Astrocyte (in vitro differentiated cells and primary cell): ENCODE measurements at regions not wholly inside any gene's neighbourhood (a gene's known extent, or its start where the extent isn't known, plus 50 kb on each side); places are given as distances from the start of the nearest gene placed in this dataset.

ENCODE experiments used
- DNase-seq: peaks from one replicate; pipeline ENCODE4 v3.0.0-alpha.2; 2010; ENCODE audit warnings: low read depth
- FAIRE-seq: peaks from 2 replicates; lab custom pipeline; 2011; peaks lifted over from hg19 to GRCh38; lab: Jason Lieb, UNC
- H2AFZ ChIP-seq: 2 replicates; pipeline ENCODE4 v1.6.0; 2012; ENCODE audit warnings: low read depth, low read length, inconsistent platforms
- H3K27ac ChIP-seq: 2 replicates; pipeline ENCODE4 v1.5.1; 2011; ENCODE audit warnings: low read depth, low read length, inconsistent platforms
- H3K27me3 ChIP-seq: 2 replicates; pipeline ENCODE4 v1.6.0; 2011; ENCODE audit warnings: low read length, inconsistent platforms; ENCODE audit not compliant: insufficient read depth
- H3K36me3 ChIP-seq: 2 replicates; pipeline ENCODE4 v1.5.1; 2011; ENCODE audit warnings: low read length, inconsistent platforms; ENCODE audit not compliant: insufficient read depth
- H3K4me1 ChIP-seq: 2 replicates; pipeline ENCODE4 v1.5.1; 2011; ENCODE audit warnings: low read length, inconsistent platforms; ENCODE audit not compliant: insufficient read depth
- H3K4me2 ChIP-seq: 2 replicates; pipeline ENCODE4 v1.6.0; 2012; ENCODE audit warnings: low read length, inconsistent platforms
- H3K4me3 ChIP-seq: 2 replicates; pipeline ENCODE4 v1.5.1; 2011; ENCODE audit warnings: low read depth, mild to moderate bottlenecking, low read length, inconsistent platforms; ENCODE audit not compliant: insufficient read depth
- H3K79me2 ChIP-seq: 2 replicates; pipeline ENCODE4 v1.6.0; 2012; ENCODE audit warnings: mild to moderate bottlenecking, low read length, inconsistent platforms; ENCODE audit not compliant: insufficient read depth
- H3K9ac ChIP-seq: 2 replicates; pipeline ENCODE4 v1.6.0; 2012; ENCODE audit warnings: mild to moderate bottlenecking, low read length, inconsistent platforms
- H3K9me3 ChIP-seq: 2 replicates; pipeline ENCODE4 v1.5.1; 2012; ENCODE audit warnings: low read depth, mild to moderate bottlenecking, low read length, inconsistent platforms; ENCODE audit not compliant: insufficient read depth
- H4K20me1 ChIP-seq: 2 replicates; pipeline ENCODE4 v1.6.0; 2012; ENCODE audit warnings: low read length, inconsistent platforms; ENCODE audit not compliant: insufficient read depth
- H3K27ac Mint-ChIP-seq: one replicate; pipeline ENCODE4 v1.8.0; 2021; ENCODE audit warnings: mild to moderate bottlenecking, mixed read lengths; ENCODE audit not compliant: unreplicated experiment
- H3K27me3 Mint-ChIP-seq: one replicate; pipeline ENCODE4 v1.8.0; 2021; ENCODE audit warnings: low read depth, mixed read lengths; ENCODE audit not compliant: unreplicated experiment
- H3K36me3 Mint-ChIP-seq: one replicate; pipeline ENCODE4 v1.8.0; 2021; ENCODE audit warnings: low read depth, mixed read lengths; ENCODE audit not compliant: unreplicated experiment
- H3K4me1 Mint-ChIP-seq: one replicate; pipeline ENCODE4 v1.8.0; 2021; ENCODE audit warnings: low read depth, mixed read lengths; ENCODE audit not compliant: unreplicated experiment
- H3K4me3 Mint-ChIP-seq: one replicate; pipeline ENCODE4 v1.8.0; 2021; ENCODE audit warnings: mild to moderate bottlenecking, moderate library complexity, mixed read lengths; ENCODE audit not compliant: unreplicated experiment
- H3K9me3 Mint-ChIP-seq: one replicate; pipeline ENCODE4 v1.8.0; 2021; ENCODE audit warnings: mild to moderate bottlenecking, mixed read lengths; ENCODE audit not compliant: unreplicated experiment
- EZH2 ChIP-seq: IDR thresholded peaks from 2 replicates; pipeline ENCODE4 v1.6.1; 2012; ENCODE audit warnings: mild to moderate bottlenecking, low read length, inconsistent platforms; ENCODE audit not compliant: insufficient read depth
- TF ChIP-seq, protein P1 (sequence below): IDR thresholded peaks from 2 replicates; pipeline ENCODE4 v1.5.1; 2011; ENCODE audit warnings: low read depth, mild to moderate bottlenecking, inconsistent platforms, low read length, moderate library complexity; ENCODE audit not compliant: insufficient read depth

DNA sequence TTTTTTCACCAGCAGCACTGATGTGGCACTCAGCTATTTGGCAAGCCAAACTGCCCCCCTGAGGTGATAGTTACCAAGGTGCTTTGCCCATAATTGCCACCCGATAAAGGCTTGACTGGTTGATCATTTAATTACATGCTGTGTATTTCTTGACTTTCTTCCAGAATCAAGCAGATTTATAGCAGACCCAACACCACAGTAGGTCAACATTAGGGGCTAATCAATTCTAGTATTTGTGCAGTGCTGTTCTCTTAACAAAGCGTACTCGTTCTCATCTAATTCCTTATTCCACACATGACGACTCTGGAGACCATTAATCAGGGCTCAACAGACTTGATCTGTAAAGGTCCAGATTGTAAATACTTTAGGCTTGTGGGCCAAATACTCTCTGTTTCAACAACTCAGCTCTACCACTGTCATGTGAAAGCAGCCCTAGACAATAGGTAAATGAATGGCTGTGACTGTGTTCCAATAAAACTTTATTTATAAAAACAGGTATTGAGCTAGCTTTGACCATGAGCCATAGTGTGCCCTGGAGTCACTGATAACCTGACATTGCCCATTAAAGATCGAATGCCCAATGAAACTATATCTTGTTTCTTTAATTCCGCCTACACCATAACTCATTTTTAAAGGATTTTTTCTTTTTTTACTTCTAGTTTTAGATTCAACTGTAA lies 119.1 kb upstream of the TMC3 start:
- DNase-seq, result no peak
- no peak overlapping the region for H3K4me2 ChIP-seq
- H3K4me3 ChIP-seq, result no peak overlapping the region

DNA sequence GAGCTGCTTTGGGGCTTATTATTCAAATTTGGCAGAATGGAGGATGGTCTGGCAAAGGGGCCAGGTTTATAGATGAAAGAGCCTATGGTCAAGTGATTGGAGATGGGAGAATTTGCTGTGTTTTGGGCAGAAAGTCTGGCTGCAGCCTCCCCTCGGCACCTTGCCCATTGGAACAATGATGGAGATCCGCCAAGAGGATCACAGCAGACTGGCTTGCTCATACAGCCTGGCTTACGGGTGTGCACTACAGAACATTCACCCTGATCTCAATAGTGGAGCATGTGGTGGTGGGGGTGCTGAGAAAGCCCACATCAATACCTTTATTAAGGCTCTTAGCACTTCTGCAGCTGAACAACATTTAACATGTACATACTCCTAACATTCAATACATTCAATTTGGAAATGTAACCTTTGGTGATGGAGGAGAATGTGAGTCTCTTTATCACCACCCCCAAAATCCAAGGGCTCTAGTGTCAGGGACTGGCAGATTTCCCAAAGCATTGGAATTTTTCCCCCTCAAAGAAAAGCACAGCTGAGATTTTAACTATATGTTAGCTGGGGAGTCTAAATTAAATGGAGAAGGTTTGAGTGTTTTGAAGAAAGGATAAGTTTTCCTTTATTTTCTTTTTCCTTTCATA lies 118.4 kb upstream of the TMC3 start:
- Mint-ChIP-seq H3K9me3 (peaks cover 2% of the 10 kb centered on the region), H3K27me3 (peaks cover 12% of the 10 kb centered on the region), H3K36me3 (no peaks in the 10 kb centered on the region), H3K27ac (no peak overlapping the region), H3K4me1 (no peaks in the 10 kb centered on the region), H3K4me3 (no peak overlapping the region)
- H3K36me3 ChIP-seq, result no peaks in the 10 kb centered on the region
- TF ChIP-seq EZH2, result no peak
- TF ChIP-seq, protein P1, sequence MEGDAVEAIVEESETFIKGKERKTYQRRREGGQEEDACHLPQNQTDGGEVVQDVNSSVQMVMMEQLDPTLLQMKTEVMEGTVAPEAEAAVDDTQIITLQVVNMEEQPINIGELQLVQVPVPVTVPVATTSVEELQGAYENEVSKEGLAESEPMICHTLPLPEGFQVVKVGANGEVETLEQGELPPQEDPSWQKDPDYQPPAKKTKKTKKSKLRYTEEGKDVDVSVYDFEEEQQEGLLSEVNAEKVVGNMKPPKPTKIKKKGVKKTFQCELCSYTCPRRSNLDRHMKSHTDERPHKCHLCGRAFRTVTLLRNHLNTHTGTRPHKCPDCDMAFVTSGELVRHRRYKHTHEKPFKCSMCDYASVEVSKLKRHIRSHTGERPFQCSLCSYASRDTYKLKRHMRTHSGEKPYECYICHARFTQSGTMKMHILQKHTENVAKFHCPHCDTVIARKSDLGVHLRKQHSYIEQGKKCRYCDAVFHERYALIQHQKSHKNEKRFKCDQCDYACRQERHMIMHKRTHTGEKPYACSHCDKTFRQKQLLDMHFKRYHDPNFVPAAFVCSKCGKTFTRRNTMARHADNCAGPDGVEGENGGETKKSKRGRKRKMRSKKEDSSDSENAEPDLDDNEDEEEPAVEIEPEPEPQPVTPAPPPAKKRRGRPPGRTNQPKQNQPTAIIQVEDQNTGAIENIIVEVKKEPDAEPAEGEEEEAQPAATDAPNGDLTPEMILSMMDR, result no peak
- FAIRE-seq (no peak), DNase-seq (peak; percentile 82)
- no peak overlapping the region for H3K27ac ChIP-seq
- no peaks in the 10 kb centered on the region for H3K27me3 ChIP-seq
- no peak overlapping the region for H3K9ac ChIP-seq
- H4K20me1 ChIP-seq, result no peaks in the 10 kb centered on the region
- H2AFZ ChIP-seq, result no peak overlapping the region
- H3K79me2 ChIP-seq, result no peaks in the 10 kb centered on the region
- H3K4me3 ChIP-seq, result no peak overlapping the region
- peaks cover 7% of the 10 kb centered on the region for H3K4me1 ChIP-seq
- peak overlapping the region; percentile 46 for H3K4me2 ChIP-seq
- no peaks in the 10 kb centered on the region for H3K9me3 ChIP-seq

More for the DNA sequence above, 119.1 kb upstream of the TMC3 start:
- no peaks in the 10 kb centered on the region for H3K36me3 ChIP-seq
- FAIRE-seq, result no peak
- TF ChIP-seq, protein P1, result no peak
- no peak for TF ChIP-seq EZH2
- H3K27ac Mint-ChIP-seq, result no peak overlapping the region
- no peaks in the 10 kb centered on the region for H3K9me3 ChIP-seq
- no peak overlapping the region for H3K9ac ChIP-seq
- H3K4me1 ChIP-seq, result peaks cover 7% of the 10 kb centered on the region
- H3K79me2 ChIP-seq, result no peaks in the 10 kb centered on the region
- no peaks in the 10 kb centered on the region for H3K36me3 Mint-ChIP-seq
- no peak overlapping the region for H2AFZ ChIP-seq
- peaks cover 12% of the 10 kb centered on the region for H3K27me3 Mint-ChIP-seq
- peaks cover 2% of the 10 kb centered on the region for H3K9me3 Mint-ChIP-seq
- H3K4me3 Mint-ChIP-seq, result no peak overlapping the region
- no peak overlapping the region for H3K27ac ChIP-seq
- H3K27me3 ChIP-seq, result no peaks in the 10 kb centered on the region
- H3K4me1 Mint-ChIP-seq, result no peaks in the 10 kb centered on the region
- H4K20me1 ChIP-seq, result no peaks in the 10 kb centered on the region

DNA sequence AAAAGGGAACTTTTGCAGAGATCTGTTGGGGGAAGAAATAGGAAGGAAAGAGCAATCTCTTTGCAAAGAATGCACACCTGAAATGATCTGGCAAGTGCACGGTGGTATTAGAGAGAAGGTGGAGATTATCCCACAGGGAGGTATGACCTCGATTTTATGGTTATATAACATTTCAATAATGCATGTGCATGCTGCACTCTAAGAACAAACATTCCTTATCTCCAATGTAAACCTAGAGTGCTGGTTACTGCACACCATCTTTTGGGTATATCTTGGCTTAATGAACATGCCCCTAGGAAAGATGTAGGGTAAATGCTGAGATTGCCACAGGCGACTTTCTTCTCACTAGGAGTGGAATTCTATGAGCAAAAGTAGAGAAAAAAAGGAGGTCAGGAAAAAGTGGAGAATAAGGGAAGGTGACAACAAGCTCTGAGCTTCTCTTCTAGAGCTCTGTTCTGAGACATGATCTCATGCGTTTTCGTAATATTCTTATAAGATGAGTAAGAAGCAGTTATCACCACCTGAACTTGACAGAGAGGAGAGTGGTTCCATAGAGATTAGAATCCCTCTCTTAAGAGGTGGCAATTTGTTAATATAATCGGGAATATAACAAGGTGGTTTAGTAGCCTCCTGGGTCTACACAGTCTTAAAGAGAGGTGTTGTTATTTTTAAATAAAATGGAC lies 117.5 kb upstream of the TMC3 start:
- DNase-seq (peak; percentile 49), FAIRE-seq (no peak)
- peaks cover 7% of the 10 kb centered on the region for H3K4me1 ChIP-seq
- peaks cover 5% of the 10 kb centered on the region for H3K9me3 Mint-ChIP-seq
- no peak overlapping the region for H3K4me3 Mint-ChIP-seq
- no peaks in the 10 kb centered on the region for H3K4me1 Mint-ChIP-seq
- H3K79me2 ChIP-seq, result no peaks in the 10 kb centered on the region
- H3K27me3 ChIP-seq, result no peaks in the 10 kb centered on the region
- no peak overlapping the region for H3K9ac ChIP-seq
- TF ChIP-seq, protein P1, result no peak
- H2AFZ ChIP-seq, result no peak overlapping the region
- no peaks in the 10 kb centered on the region for H3K9me3 ChIP-seq
- H4K20me1 ChIP-seq, result no peaks in the 10 kb centered on the region
- H3K4me3 ChIP-seq, result no peak overlapping the region
- H3K36me3 ChIP-seq, result no peaks in the 10 kb centered on the region
- no peak overlapping the region for H3K27ac ChIP-seq
- H3K4me2 ChIP-seq, result no peak overlapping the region
- H3K27ac Mint-ChIP-seq, result no peak overlapping the region
- peaks cover 12% of the 10 kb centered on the region for H3K27me3 Mint-ChIP-seq
- H3K36me3 Mint-ChIP-seq, result no peaks in the 10 kb centered on the region
